ENCODE measurements at regions not wholly inside any gene's neighbourhood (a gene's known extent, or its start where the extent isn't known, plus 50 kb on each side); places are given as distances from the start of the nearest gene placed in this dataset.

DNA sequence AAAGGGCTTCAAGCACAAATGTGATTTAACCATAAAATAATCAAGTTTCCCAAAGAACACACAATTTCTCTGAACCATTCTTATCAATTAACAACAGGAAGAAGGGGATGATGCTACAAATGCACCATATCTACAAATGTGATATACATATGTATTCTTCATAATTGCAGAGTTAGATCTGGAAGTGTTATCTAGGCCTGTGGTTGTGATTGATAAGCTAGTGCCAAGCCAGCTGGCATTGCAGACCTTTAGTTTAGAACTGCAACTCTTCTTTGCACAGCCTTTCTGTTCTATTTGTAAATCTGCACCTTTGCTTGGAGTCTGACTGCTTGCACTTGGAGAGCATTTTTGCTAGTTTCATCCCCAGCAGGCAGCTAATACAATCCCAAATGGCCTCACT lies 145.5 kb upstream of the NPY2R start:
- TF ChIP-seq CTCF (IDR thresholded peaks at IDR 0.05; ENCODE audit: poor library complexity, severe bottlenecking): no peak
- no peak for TF ChIP-seq EP300 (conservative IDR thresholded peaks at IDR 0.05; ENCODE audit: poor library complexity, severe bottlenecking)
- TF ChIP-seq POLR2AphosphoS5 (IDR thresholded peaks at IDR 0.05): no peak
- no peak for TF ChIP-seq EZH2 (IDR thresholded peaks at IDR 0.05; ENCODE audit: borderline replicate concordance, insufficient read depth, low read length, poor library complexity, severe bottlenecking)
- TF ChIP-seq RAD21 (conservative IDR thresholded peaks at IDR 0.05): no peak
- TF ChIP-seq TAF1 (IDR thresholded peaks at IDR 0.05; ENCODE audit: low read depth): no peak
- no peak for TF ChIP-seq MXI1 (conservative IDR thresholded peaks at IDR 0.05; ENCODE audit: poor library complexity, severe bottlenecking)
- TF ChIP-seq REST (IDR thresholded peaks at IDR 0.05; ENCODE audit: borderline replicate concordance): no peak
- TF ChIP-seq SMC3 (conservative IDR thresholded peaks at IDR 0.05; ENCODE audit: poor library complexity): no peak
